GM19351 (cell line): ENCODE measurements at regions not wholly inside any gene's neighbourhood (a gene's known extent, or its start where the extent isn't known, plus 50 kb on each side); places are given as distances from the start of the nearest gene placed in this dataset.
"Not testable (repeated sequence)": the region's sequence is repeated elsewhere in the genome, so short reads cannot be mapped to it uniquely, and the experiment has no call there.

Experiments
- ATAC-seq: cut with Tn5 transposase; IDR thresholded peaks from one replicate; pipeline ENCODE4 v1.9.1; 2021; ENCODE audit warnings: mild to moderate bottlenecking, moderate library complexity; ENCODE audit not compliant: unreplicated experiment

- ATAC-seq: no peak
These were observed 75.7 kb downstream of the C18orf54 start for GRCh38 chr18:54433368-54433767.

DNA sequence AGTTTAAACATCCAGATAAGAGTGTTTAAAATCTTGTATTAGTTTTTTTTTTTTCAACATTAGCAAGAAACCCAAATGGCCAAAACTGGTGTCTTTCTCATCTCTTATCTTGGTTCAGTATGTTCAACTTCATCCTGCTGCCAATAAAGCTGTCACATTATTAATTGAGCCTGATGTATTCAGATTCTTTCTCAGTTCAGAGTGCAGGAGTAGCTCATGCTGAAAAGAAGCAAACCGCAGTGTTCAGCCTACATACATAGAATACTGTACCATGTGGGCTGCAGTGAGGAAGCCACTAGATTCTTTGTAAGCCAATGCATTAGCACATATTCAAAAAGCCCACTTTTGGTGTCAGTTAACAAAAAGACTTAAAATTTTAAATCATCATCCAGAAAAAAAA lies 76.2 kb downstream of the C18orf54 start:
- ATAC-seq: no peak

DNA sequence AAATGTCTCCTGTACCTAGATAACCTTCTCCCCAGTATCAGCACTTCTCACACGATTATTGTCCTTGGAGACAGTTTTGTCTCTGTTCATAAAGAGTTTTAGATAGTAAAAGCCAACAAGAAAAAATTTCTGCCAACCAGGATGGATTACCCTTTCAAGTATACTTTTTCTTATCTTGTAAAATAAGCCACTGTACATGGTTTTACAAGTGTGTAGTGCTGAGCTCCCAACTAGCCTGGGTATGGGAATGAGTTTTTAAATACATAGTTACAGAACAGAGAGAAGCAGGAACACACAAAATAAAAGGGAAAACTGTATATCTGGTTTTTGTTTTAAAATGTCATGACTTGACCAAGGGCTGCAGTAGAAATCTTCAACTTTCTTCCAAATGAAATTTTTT lies 76.7 kb downstream of the C18orf54 start:
- no peak for ATAC-seq

GRCh38 chr18:54436501-54436900 lies 78.8 kb downstream of the C18orf54 start:
- ATAC-seq: no peak

DNA sequence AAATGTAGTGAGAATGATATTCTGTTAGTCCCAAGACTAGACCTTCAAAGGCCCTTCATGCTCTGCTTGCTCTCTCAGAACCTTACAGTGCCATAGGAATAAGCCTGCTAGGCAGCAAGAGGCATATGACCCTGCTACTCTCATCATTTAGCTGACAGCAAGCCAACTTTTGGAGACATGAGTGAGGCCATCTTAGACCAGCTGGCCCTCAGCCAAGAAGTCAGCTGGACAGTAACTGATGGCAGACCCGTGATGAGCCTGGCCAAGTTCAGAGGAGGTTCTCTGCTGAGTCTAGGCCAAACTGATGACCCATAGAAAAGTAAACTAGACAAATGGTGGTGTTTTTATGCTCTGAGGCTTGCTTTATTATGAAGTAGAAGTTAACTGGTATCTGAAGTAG lies 82.6 kb downstream of the C18orf54 start:
- ATAC-seq: no peak

- peak; percentile 82 for ATAC-seq
These were observed 86.7 kb downstream of the C18orf54 start for GRCh38 chr18:54444319-54444914.

DNA sequence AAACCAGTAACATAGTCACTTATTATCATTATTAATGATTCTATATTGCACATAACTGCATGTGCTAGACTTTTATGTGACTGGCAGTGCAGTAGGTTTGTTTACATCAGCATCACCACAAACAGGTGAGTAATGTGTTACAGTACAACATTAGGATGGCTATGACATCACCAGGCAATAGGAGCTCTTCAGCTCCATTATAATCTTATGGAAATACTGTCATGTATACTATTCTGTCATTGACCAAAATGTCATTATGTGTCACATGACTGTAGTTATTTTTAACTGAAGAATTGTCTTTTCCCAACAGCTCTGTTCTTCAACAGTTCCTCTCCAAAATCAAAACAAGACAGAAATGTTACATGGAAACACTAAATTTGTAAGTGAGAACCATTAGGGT lies 96.3 kb downstream of the C18orf54 start:
- ATAC-seq: no peak

- no peak for ATAC-seq
These were observed 107.8 kb downstream of the C18orf54 start for GRCh38 chr18:54465502-54465901.

DNA sequence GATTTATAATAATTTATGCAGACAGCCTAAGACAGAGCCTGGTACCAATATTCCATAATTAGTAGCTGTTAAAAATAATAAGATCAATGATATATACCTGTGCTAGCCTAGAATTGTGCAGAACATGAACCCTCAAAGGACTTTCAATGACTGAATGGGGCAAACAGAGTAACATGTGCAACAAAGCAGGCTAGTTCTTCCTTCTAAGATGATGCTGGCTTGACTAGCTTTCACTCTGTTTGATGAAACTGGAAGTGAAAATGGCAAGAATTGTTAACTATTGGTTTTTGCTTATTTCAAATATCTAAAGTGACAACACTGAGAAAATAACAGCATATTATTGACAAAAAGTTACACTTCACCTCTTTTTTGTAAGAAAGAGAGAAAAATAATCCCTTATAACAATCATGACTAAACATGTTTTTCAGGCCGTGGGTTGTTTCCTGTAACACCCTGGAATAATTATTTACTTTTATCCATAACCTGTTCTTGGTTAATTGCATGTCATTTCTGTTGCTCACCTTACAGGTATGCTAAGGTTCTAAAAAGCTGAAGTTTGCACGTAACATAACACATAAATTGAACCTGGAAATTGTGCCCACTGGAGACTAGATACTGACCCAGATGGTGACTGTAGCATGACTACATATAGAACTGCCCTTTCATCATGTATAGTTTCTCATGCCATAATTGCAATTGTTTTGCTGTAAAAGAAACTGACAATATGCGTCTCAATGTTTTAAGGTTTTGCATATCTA lies 108.7 kb downstream of the C18orf54 start:
- ATAC-seq: no peak

DNA sequence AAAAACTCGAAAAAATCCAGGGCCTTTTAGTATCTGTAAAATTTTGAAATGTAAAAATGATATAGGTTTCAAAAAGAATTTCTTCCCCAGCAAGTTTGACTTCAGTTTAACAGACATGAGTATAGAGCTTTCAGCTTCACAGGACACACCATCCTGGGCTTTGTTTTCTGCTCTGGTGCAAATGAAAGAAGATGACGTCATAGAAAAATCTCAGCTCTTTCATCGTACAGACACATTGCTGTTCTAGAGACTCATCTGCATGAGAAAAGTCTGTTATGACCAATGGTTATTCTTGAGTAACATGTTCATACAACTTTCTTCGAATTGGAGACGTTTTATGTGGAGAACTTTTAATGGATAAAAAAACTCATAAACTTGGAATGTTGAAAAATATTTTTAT lies 111.7 kb upstream of the DYNAP start:
- peak; percentile 45 for ATAC-seq

GRCh38 chr18:54480616-54481015 lies 110.4 kb upstream of the DYNAP start:
- no peak for ATAC-seq

DNA sequence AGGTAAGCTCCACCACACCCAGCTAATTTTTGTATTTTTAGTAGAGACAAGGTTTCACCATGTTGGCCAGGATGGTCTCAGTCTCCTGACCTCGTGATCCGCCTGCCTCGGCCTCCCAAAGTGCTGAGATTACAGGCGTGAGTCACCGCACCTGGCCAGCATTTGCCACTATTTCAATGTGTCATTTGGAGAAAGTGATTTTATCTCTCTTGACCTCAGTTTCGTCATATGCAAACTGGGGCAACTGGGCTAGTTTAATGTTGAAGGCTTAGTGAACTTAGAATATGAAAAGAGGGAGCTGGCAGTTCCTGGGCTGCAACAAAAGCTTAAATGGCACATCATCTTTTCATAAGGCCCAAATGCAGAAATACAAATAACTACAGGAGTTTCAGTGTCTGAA lies 88.6 kb upstream of the DYNAP start:
- not testable (repeated sequence) for ATAC-seq

GRCh38 chr18:54503131-54503894 lies 87.7 kb upstream of the DYNAP start:
- no peak for ATAC-seq

GRCh38 chr18:54506516-54507261 lies 84.4 kb upstream of the DYNAP start:
- ATAC-seq: peak; percentile 85

- ATAC-seq: no peak
These were observed 81.3 kb upstream of the DYNAP start for GRCh38 chr18:54509793-54510192.

DNA sequence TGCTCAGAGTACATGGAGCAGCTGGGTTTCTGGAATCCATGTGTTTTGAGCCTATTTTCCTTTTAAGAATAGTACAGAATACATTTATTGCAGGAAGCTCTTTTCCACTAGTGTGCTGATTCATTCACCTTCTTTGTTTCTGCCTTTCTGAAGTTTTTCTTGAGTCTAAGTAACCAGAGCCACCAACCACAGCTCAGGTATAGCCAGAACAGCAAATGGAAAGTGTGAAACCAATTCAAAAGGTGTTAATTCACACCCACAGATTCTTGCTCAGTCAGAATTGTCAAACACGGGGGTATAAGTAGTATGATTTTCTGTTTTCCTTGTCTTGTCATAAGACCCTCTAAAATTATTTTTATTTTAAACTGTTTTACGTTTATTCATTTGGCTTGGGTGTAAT lies 75.9 kb upstream of the DYNAP start:
- no peak for ATAC-seq

GRCh38 chr18:54517521-54517920 lies 73.5 kb upstream of the DYNAP start:
- no peak for ATAC-seq

- no peak for ATAC-seq
These were observed 69.2 kb upstream of the DYNAP start for GRCh38 chr18:54521846-54522245.

DNA sequence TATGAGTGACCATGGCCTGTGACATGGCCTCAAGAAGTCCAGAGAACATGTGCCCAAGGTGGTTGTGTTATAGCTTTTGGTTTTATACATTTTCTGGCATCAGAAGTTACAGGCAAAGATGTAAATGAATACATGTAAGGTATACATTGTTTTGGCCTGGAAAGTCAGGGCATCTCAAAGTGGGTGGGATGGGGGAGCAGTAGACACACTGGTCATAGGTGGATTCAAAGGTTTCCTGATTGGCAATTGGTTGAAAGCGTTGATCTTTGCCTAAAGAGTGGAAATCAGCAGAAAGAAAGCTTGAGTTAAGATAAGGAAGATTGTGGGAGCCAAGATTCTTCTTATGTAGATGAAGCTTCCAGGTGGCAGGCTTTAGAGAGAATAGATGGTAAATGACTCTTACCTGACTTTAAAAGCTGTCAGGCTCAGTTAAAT lies 62.1 kb upstream of the DYNAP start:
- ATAC-seq: no peak

DNA sequence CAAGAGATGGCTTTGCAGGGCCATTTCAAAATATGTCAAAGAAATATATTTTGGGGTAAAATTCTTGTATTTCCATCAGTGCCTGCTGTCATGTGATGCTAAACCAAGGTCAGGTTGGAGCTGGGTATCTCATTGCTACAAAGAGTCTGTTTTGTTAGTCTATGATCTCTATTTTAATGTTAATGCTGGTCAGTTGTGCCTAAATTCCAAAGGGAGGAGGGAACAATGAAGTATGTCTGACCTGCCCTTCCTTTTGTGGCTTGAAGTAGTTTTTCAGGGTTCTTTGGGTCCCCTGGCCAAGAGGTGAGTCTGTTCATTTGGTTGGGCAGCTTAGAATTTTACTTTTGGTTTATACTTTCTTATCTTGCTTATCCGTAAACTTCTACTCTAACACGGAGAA lies 61.6 kb upstream of the DYNAP start:
- no peak for ATAC-seq

DNA sequence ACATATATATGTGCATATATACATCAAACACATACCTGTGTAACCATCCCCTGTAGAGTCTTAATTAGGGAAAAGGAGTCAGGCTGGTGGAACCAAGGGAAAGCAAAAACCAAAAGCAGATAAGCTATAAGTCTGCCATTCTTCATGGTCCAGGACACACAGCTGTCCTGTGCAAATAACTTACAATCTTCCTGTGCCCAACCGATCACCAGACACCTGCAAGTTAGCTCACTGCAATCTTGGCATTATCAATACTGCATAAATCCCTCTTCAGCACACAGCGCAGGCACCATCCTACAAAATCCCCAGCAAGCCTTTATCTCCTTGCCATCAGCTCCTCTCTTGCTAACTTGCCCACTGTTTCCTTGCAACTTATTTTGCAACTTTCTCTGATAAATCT lies 60.8 kb upstream of the DYNAP start:
- ATAC-seq: no peak
